SU-DHL-6 (cell line): ENCODE measurements at regions not wholly inside any gene's neighbourhood (a gene's known extent, or its start where the extent isn't known, plus 50 kb on each side); places are given as distances from the start of the nearest gene placed in this dataset.

ENCODE experiments used
- EZH2phosphoT487 ChIP-seq: fragments of 200-600 bp; sonication (generic), shearing (Covaris generic); conservative IDR thresholded peaks from 2 replicates; pipeline ENCODE4 v1.6.1; 2018; ENCODE audit warnings: mild to moderate bottlenecking, antibody characterized with exemption, low read length, moderate library complexity, mixed read lengths
- TF ChIP-seq, protein P1 (sequence below): fragments of 200-600 bp; sonication (generic); IDR thresholded peaks from one replicate; pipeline ENCODE4 v1.5.1; 2017; ENCODE audit warnings: antibody characterized with exemption, mild to moderate bottlenecking, low read length, moderate library complexity; ENCODE audit not compliant: insufficient read depth, poor library complexity, severe bottlenecking

DNA sequence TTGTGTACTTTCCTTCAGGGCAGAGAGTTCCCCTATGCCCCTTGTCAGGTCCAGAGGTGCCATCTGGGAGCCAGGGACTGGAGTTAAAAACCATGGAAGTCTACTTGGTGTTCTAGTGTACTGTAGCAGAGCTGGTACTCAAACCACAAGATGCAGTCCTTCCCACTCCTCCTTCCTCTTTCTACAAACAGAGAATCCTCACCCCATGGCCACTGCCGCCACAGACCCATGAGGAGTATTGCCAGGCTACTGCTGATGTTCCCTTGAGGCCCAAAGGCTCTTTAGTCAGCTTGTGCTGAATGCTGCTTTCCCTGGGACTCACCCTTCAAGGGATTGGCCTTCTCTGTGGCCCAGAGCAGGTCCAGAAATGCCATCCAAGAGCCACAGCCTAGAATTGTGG, 229.2 kb upstream of the ZPLD1 start:
- TF ChIP-seq, protein P1, sequence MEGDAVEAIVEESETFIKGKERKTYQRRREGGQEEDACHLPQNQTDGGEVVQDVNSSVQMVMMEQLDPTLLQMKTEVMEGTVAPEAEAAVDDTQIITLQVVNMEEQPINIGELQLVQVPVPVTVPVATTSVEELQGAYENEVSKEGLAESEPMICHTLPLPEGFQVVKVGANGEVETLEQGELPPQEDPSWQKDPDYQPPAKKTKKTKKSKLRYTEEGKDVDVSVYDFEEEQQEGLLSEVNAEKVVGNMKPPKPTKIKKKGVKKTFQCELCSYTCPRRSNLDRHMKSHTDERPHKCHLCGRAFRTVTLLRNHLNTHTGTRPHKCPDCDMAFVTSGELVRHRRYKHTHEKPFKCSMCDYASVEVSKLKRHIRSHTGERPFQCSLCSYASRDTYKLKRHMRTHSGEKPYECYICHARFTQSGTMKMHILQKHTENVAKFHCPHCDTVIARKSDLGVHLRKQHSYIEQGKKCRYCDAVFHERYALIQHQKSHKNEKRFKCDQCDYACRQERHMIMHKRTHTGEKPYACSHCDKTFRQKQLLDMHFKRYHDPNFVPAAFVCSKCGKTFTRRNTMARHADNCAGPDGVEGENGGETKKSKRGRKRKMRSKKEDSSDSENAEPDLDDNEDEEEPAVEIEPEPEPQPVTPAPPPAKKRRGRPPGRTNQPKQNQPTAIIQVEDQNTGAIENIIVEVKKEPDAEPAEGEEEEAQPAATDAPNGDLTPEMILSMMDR = no peak
- no peak for TF ChIP-seq EZH2phosphoT487
